HepG2 (cell line): ENCODE measurements at regions not wholly inside any gene's neighbourhood (a gene's known extent, or its start where the extent isn't known, plus 50 kb on each side); places are given as distances from the start of the nearest gene placed in this dataset.

ENCODE experiments used
- ATAC-seq: fragments of 200-7000 bp; cut with Tn5 transposase; 3 replicates; pipeline ENCODE4 v1.9.1; 2020; ENCODE audit warnings: mild to moderate bottlenecking, moderate library complexity
- BruUV-seq: library from RNA; stranded (reverse); fragments of 400-500 nt; replicated peaks from 2 replicates; lab custom pipeline; 2021; lab: Mats Ljungman, UMichigan
- CTCF ChIA-PET: fragments of 300-600 bp; formaldehyde crosslinking; extraction: SDS; loops from one replicate; lab custom pipeline; 2021; ENCODE audit warnings: low total read pairs, inconsistent platforms, low intra/inter-chr PET ratio; lab: Yijun Ruan, JAX
- POLR2A ChIA-PET: fragments of 350-600 bp; sonication (Branson Sonifier 250); formaldehyde crosslinking; loops from one replicate; lab custom pipeline; 2020; ENCODE audit warnings: antibody characterized with exemption, inconsistent platforms; lab: Yijun Ruan, JAX
- DNase-seq: peaks from one replicate; pipeline ENCODE4 v3.0.0-alpha.2; 2015; ENCODE audit warnings: low spot score
- FAIRE-seq: peaks from 3 replicates; lab custom pipeline; 2011; peaks lifted over from hg19 to GRCh38; lab: Jason Lieb, UNC
- H2AFZ ChIP-seq: one replicate; pipeline ENCODE4 v1.6.1; 2011; ENCODE audit warnings: low read length, inconsistent platforms
- H3K27ac ChIP-seq: fragments of 300-600 bp; 3 replicates; pipeline ENCODE4 v1.8.0; 2011; ENCODE audit warnings: mixed run types, mild to moderate bottlenecking, mixed read lengths, low read length, inconsistent platforms; ENCODE audit not compliant: insufficient read depth; ENCODE audit errors: extremely low read length
- H3K27me3 ChIP-seq, 2 experiments: fragments of 200-600 bp in 1 of 2; 2 replicates in 1 of 2; 3 replicates in 1 of 2; pipeline versions ENCODE4 v1.6.0 to v1.8.0; 2011; ENCODE audit warnings: low read length in 2 of 2, mild to moderate bottlenecking in 2 of 2, moderate library complexity in 2 of 2, inconsistent platforms in 1 of 2; ENCODE audit not compliant: insufficient read depth in 2 of 2, control insufficient read depth in 1 of 2
- H3K36me3 ChIP-seq, 2 experiments: fragments of 200-600 bp in 1 of 2; replicated peaks in 1 of 2; 2 replicates in 1 of 2; 3 replicates in 1 of 2; pipeline versions ENCODE4 v1.5.1 to v1.8.0; 2011; ENCODE audit warnings: low read length in 2 of 2, inconsistent platforms in 1 of 2; ENCODE audit not compliant: insufficient read depth in 2 of 2, control insufficient read depth in 1 of 2
- H3K4me1 ChIP-seq: 2 replicates; pipeline ENCODE4 v1.5.1; 2012; ENCODE audit warnings: low read length, inconsistent platforms; ENCODE audit not compliant: insufficient read depth
- H3K4me2 ChIP-seq: 2 replicates; pipeline ENCODE4 v1.6.0; 2011; ENCODE audit warnings: low read depth, low read length, inconsistent platforms
- H3K4me3 ChIP-seq, 3 experiments: fragments of 200-600 bp in 1 of 3; sonication (generic), shearing (Covaris generic) in 1 of 3; replicated peaks in 1 of 3; 2 replicates each; pipeline ENCODE4 v1.5.1; 2011 to 2016; ENCODE audit warnings: low read length in 3 of 3, inconsistent platforms in 2 of 3, low read depth in 2 of 3, mild to moderate bottlenecking in 2 of 3, control low read depth in 1 of 3, mixed read lengths in 1 of 3; ENCODE audit not compliant: insufficient read depth in 1 of 3
- H3K79me2 ChIP-seq: one replicate; pipeline ENCODE4 v1.6.1; 2011; ENCODE audit warnings: low read length, inconsistent platforms; ENCODE audit not compliant: insufficient read depth
- H3K9ac ChIP-seq: 2 replicates; pipeline ENCODE4 v1.6.0; 2011; ENCODE audit warnings: mild to moderate bottlenecking, low read depth, low read length, inconsistent platforms; ENCODE audit not compliant: insufficient read depth
- H3K9me3 ChIP-seq: 2 replicates; pipeline ENCODE4 v1.5.1; 2012; ENCODE audit warnings: mild to moderate bottlenecking, low read length
- H4K20me1 ChIP-seq: 2 replicates; pipeline ENCODE4 v1.6.0; 2011; ENCODE audit warnings: inconsistent platforms, mild to moderate bottlenecking, low read length, moderate library complexity; ENCODE audit not compliant: insufficient read depth
- ATRX ChIP-seq: sonication (generic); formaldehyde crosslinking; IDR thresholded peaks from 2 replicates; pipeline ENCODE4 v1.4.0; 2020; ENCODE audit warnings: missing genetic modification reagents, borderline replicate concordance
- BORCS8-MEF2B ChIP-seq: sonication (generic); formaldehyde crosslinking; IDR thresholded peaks from 2 replicates; pipeline ENCODE4 v1.8.0; 2022; ENCODE audit warnings: mild to moderate bottlenecking, missing genetic modification reagents
- BRD4 ChIP-seq: sonication (generic); formaldehyde crosslinking; IDR thresholded peaks from 2 replicates; pipeline ENCODE4 v1.4.0; 2020; ENCODE audit warnings: missing genetic modification reagents
- HNRNPLL ChIP-seq: fragments of 200-400 bp; formaldehyde crosslinking; IDR thresholded peaks from 2 replicates; pipeline ENCODE4 v1.6.1; 2017; ENCODE audit warnings: mild to moderate bottlenecking, low read depth, low read length; ENCODE audit not compliant: poor library complexity, severe bottlenecking
- KAT8 ChIP-seq: IDR thresholded peaks from 2 replicates; pipeline ENCODE4 v1.6.1; 2016; ENCODE audit warnings: missing genetic modification reagents, missing compliant biosample characterization
- NFE2L2 ChIP-seq: fragments of 150-350 bp; IDR thresholded peaks from 2 replicates; pipeline ENCODE4 v1.6.1; 2014; ENCODE audit warnings: low read length
- NR2F2 ChIP-seq: IDR thresholded peaks from 2 replicates; pipeline ENCODE4 v1.6.1; 2012; ENCODE audit warnings: low read depth, inconsistent platforms, borderline replicate concordance
- PTBP1 ChIP-seq: fragments of 200-400 bp; formaldehyde crosslinking; IDR thresholded peaks from 2 replicates; pipeline ENCODE4 v1.6.1; 2018; ENCODE audit warnings: low read length, low read depth; ENCODE audit not compliant: poor library complexity, severe bottlenecking
- RFXAP ChIP-seq: sonication (generic); formaldehyde crosslinking; IDR thresholded peaks from 2 replicates; pipeline ENCODE4 v1.4.0; 2020; ENCODE audit warnings: missing genetic modification reagents, borderline replicate concordance
- THYN1 ChIP-seq: sonication (generic); formaldehyde crosslinking; IDR thresholded peaks from 2 replicates; pipeline ENCODE4 v1.8.1; 2023; ENCODE audit warnings: low read depth, mild to moderate bottlenecking, moderate library complexity, missing genetic modification reagents, borderline replicate concordance
- ZNF235 ChIP-seq: sonication (generic); formaldehyde crosslinking; IDR thresholded peaks from 2 replicates; pipeline ENCODE4 v1.8.1; 2023; ENCODE audit warnings: mild to moderate bottlenecking, missing genetic modification reagents, borderline replicate concordance
- ZNF264 ChIP-seq: sonication (generic); formaldehyde crosslinking; IDR thresholded peaks from 2 replicates; pipeline ENCODE4 v1.4.0; 2020; ENCODE audit warnings: missing genetic modification reagents
- ZNF432 ChIP-seq: sonication (generic); formaldehyde crosslinking; IDR thresholded peaks from 2 replicates; pipeline ENCODE4 v1.5.0; 2020; ENCODE audit warnings: missing genetic modification reagents, mild to moderate bottlenecking, borderline replicate concordance
- ZNF446 ChIP-seq: sonication (generic); formaldehyde crosslinking; IDR thresholded peaks from 2 replicates; pipeline ENCODE4 v1.5.0; 2020; ENCODE audit warnings: mild to moderate bottlenecking, missing genetic modification reagents
- ZNF552 ChIP-seq: sonication (generic); formaldehyde crosslinking; IDR thresholded peaks from 2 replicates; pipeline ENCODE4 v1.9.0; 2022; ENCODE audit warnings: missing genetic modification reagents, mild to moderate bottlenecking, borderline replicate concordance
- ZNF589 ChIP-seq: sonication (generic); formaldehyde crosslinking; conservative IDR thresholded peaks from 2 replicates; pipeline ENCODE4 v1.8.0; 2022; ENCODE audit warnings: mild to moderate bottlenecking, moderate library complexity, missing genetic modification reagents
- ZNF674 ChIP-seq: sonication (generic); formaldehyde crosslinking; IDR thresholded peaks from 2 replicates; pipeline ENCODE4 v1.5.0; 2020; ENCODE audit warnings: low read depth, mild to moderate bottlenecking, missing genetic modification reagents
- WGBS: methylation state at CpG from one replicate; pipeline ENCODE4 v1.1.6; 2017; ENCODE audit warnings: low lambda C conversion rate; 5-methylcytosine and 5-hydroxymethylcytosine counted together
- in situ Hi-C: cut with HindIII; loops from 2 replicates; pipeline ENCODE4 v1.10.0; 2017; ENCODE audit warnings: low pct_unique_long_range_greater_than_20kb; ENCODE audit not compliant: extremely low pct_ligation_motif_present
- intact Hi-C: fragments of 100-400 bp; cut with micrococcal nuclease; formaldehyde crosslinking; loops from one replicate; pipeline ENCODE4 v1.10.0; 2022; ENCODE audit not compliant: unreplicated experiment

DNA sequence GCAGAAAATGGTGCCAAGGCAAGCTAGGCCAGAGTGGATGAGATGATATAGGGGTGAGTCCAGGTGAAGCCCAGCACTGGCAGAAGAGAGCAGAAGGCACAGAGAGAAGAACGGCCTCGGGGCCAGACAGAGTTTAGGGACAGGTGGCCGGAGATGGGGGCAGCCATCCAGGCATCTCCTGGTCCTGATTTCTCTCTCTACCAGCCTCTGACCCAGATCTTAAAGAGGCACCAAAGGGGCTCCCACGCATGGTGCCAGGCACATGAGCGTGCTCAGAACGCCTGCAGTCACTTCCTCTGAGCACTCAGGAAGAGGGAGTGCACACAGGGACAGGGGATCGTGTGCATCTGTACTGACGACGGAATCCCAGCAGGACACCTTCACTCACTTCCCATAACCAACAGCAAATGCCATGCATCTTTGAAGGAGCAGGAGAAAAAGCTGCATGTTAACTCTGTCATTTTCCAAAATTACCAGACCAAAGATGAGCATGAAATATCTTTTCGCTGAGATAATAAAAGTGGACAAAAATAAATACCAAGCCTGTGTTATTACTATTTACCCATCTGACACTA, 427.8 kb upstream of the MYT1L start:
- WGBS, result 3% methylated on average over 10 of the region's 10 CpGs
- intact Hi-C loops (no loop called here), in situ Hi-C loops (no loop called here)
- ChIA-PET POLR2A (no interaction called here), CTCF (no interaction called here)
- no peak overlapping the region for H3K9ac ChIP-seq
- DNase-seq, result no peak
- H3K27me3 ChIP-seq, result peaks cover 0 to 25% of the 10 kb centered on the region in 2 experiments; a peak in 3 of 5 replicates
- no peak overlapping the region for H2AFZ ChIP-seq
- no peak for FAIRE-seq
- TF ChIP-seq NFE2L2, result no peak
- no peak for TF ChIP-seq ZNF446 (CRISPR knock-in tag)
- no peak for TF ChIP-seq HNRNPLL
- TF ChIP-seq RFXAP, result no peak
- no peak for TF ChIP-seq ZNF264 (CRISPR knock-in tag)
- TF ChIP-seq ZNF589 (CRISPR knock-in tag), result no peak
- no peak for TF ChIP-seq ZNF674 (CRISPR knock-in tag)
- no peak for TF ChIP-seq ZNF235 (CRISPR knock-in tag)
- no peak for TF ChIP-seq NR2F2
- TF ChIP-seq ATRX (CRISPR knock-in tag), result no peak
- no peak for TF ChIP-seq THYN1 (CRISPR knock-in tag)
- TF ChIP-seq BRD4 (CRISPR knock-in tag), result no peak
- TF ChIP-seq ZNF432, result no peak
- no peak for TF ChIP-seq ZNF552 (CRISPR knock-in tag)
- no peak for TF ChIP-seq PTBP1
- no peak for TF ChIP-seq KAT8 (CRISPR knock-in tag)
- TF ChIP-seq BORCS8-MEF2B (CRISPR knock-in tag), result no peak
- no TSS peak for BruUV-seq
- no peak overlapping the region for H3K4me2 ChIP-seq
- H3K27ac ChIP-seq, result no peak overlapping the region
- no peaks in the 10 kb centered on the region for H4K20me1 ChIP-seq
- no peaks in the 10 kb centered on the region for H3K36me3 ChIP-seq
- H3K4me1 ChIP-seq, result no peaks in the 10 kb centered on the region
- no peak overlapping the region for H3K4me3 ChIP-seq
- peaks cover 6% of the 10 kb centered on the region for H3K9me3 ChIP-seq
- H3K79me2 ChIP-seq, result no peaks in the 10 kb centered on the region
- no peak for ATAC-seq
